ENCODE measurements at regions not wholly inside any gene's neighbourhood (a gene's known extent, or its start where the extent isn't known, plus 50 kb on each side); places are given as distances from the start of the nearest gene placed in this dataset.
"Not testable (repeated sequence)": the region's sequence is repeated elsewhere in the genome, so short reads cannot be mapped to it uniquely, and the experiment has no call there.

- TF ChIP-seq CTCF (IDR thresholded peaks at IDR 0.05; ENCODE audit: extremely low read depth, insufficient read depth, missing control alignments), result no peak
- in situ Hi-C loops (cut with MboI; ENCODE audit: low pct_unique_long_range_greater_than_20kb, low sequenced_read_pairs, unreplicated experiment), result loop anchor here (25.0 kb wide), 1 partner anchor 398 kb away; no protein-coding TSS in a partner anchor
- DNase-seq (ENCODE audit: low spot score), result no peak
Measured at GRCh38 chr20:53809728-53810365, 216.2 kb upstream of the ZNF217 start.

GRCh38 chr20:53809217-53809616 is 215.6 kb upstream of the ZNF217 start:
- in situ Hi-C loops (cut with MboI; ENCODE audit: low pct_unique_long_range_greater_than_20kb, low sequenced_read_pairs, unreplicated experiment), result loop anchor here (25.0 kb wide), 1 partner anchor 397 kb away; no protein-coding TSS in a partner anchor
- DNase-seq (ENCODE audit: low spot score), result no peak
- no peak for TF ChIP-seq CTCF (IDR thresholded peaks at IDR 0.05; ENCODE audit: extremely low read depth, insufficient read depth, missing control alignments)

- TF ChIP-seq CTCF (IDR thresholded peaks at IDR 0.05; ENCODE audit: extremely low read depth, insufficient read depth, missing control alignments), result no peak
- in situ Hi-C loops (cut with MboI; ENCODE audit: low pct_unique_long_range_greater_than_20kb, low sequenced_read_pairs, unreplicated experiment), result loop anchor here (25.0 kb wide), 1 partner anchor 396 kb away; no protein-coding TSS in a partner anchor
- no peak for DNase-seq (ENCODE audit: low spot score)
Measured at GRCh38 chr20:53808733-53809132, 215.1 kb upstream of the ZNF217 start.

GRCh38 chr20:53808302-53808701 is 214.7 kb upstream of the ZNF217 start:
- in situ Hi-C loops (cut with MboI; ENCODE audit: low pct_unique_long_range_greater_than_20kb, low sequenced_read_pairs, unreplicated experiment), result loop anchor here (25.0 kb wide), 1 partner anchor 396 kb away; no protein-coding TSS in a partner anchor
- DNase-seq (ENCODE audit: low spot score), result not testable (repeated sequence)

GRCh38 chr20:53806683-53807401 is 213.2 kb upstream of the ZNF217 start:
- no peak for DNase-seq (ENCODE audit: low spot score)
- in situ Hi-C loops (cut with MboI; ENCODE audit: low pct_unique_long_range_greater_than_20kb, low sequenced_read_pairs, unreplicated experiment), result loop anchor here (25.0 kb wide), 1 partner anchor 395 kb away; no protein-coding TSS in a partner anchor
- no peak for TF ChIP-seq CTCF (IDR thresholded peaks at IDR 0.05; ENCODE audit: extremely low read depth, insufficient read depth, missing control alignments)

- no peak for TF ChIP-seq CTCF (IDR thresholded peaks at IDR 0.05; ENCODE audit: extremely low read depth, insufficient read depth, missing control alignments)
- no peak for DNase-seq (ENCODE audit: low spot score)
Measured at GRCh38 chr20:53805895-53806384, 212.3 kb upstream of the ZNF217 start.

More at GRCh38 chr20:53805895-53806384, 212.3 kb upstream of the ZNF217 start:
- in situ Hi-C loops (cut with MboI; ENCODE audit: low pct_unique_long_range_greater_than_20kb, low sequenced_read_pairs, unreplicated experiment), result loop anchor here (25.0 kb wide), 1 partner anchor 394 kb away; no protein-coding TSS in a partner anchor
